GM15510 (cell line): ENCODE measurements at regions not wholly inside any gene's neighbourhood (a gene's known extent, or its start where the extent isn't known, plus 50 kb on each side); places are given as distances from the start of the nearest gene placed in this dataset.
A peak's percentile ranks its signal among the peaks of the same experiment; 100 is the strongest.

ENCODE experiments used
- POLR2A ChIP-seq: IDR thresholded peaks from 3 replicates; pipeline ENCODE4 v1.6.1; 2011; ENCODE audit warnings: borderline replicate concordance; ENCODE audit not compliant: insufficient read length; ENCODE audit errors: extremely low read depth

GRCh38 chr9:129394886-129395279 is 216.8 kb upstream of the IER5L start:
- TF ChIP-seq POLR2A: no peak

GRCh38 chr9:129394061-129394885 is 216.2 kb upstream of the IER5L start:
- TF ChIP-seq POLR2A: no peak

- TF ChIP-seq POLR2A: no peak
These were observed 215.0 kb upstream of the IER5L start for GRCh38 chr9:129393064-129393463.

GRCh38 chr9:129392093-129392541 is 214.1 kb upstream of the IER5L start:
- no peak for TF ChIP-seq POLR2A

- no peak for TF ChIP-seq POLR2A
These were observed 213.2 kb upstream of the IER5L start for GRCh38 chr9:129391221-129391661.

GRCh38 chr9:129390541-129390940 is 212.5 kb upstream of the IER5L start:
- TF ChIP-seq POLR2A: no peak

GRCh38 chr9:129387822-129388221 is 209.8 kb upstream of the IER5L start:
- no peak for TF ChIP-seq POLR2A

DNA sequence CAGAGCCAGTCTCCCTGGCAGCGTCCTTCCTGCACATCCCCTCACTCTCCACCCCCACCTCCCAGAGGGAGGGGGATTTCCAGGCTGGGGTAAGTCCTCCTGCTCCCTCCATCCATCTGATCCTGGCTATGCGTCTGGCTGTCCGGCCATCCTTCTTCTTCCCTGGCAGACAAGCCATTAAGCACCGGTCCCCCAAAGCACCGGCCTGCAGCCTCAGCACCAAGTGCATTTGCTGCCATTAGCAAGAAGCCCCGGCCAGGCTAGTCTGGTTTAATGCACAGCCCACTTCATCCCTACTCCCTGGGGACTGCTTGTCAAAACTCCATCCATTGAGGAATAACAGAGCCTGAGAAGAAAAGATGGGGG is 208.7 kb upstream of the IER5L start:
- no peak for TF ChIP-seq POLR2A

DNA sequence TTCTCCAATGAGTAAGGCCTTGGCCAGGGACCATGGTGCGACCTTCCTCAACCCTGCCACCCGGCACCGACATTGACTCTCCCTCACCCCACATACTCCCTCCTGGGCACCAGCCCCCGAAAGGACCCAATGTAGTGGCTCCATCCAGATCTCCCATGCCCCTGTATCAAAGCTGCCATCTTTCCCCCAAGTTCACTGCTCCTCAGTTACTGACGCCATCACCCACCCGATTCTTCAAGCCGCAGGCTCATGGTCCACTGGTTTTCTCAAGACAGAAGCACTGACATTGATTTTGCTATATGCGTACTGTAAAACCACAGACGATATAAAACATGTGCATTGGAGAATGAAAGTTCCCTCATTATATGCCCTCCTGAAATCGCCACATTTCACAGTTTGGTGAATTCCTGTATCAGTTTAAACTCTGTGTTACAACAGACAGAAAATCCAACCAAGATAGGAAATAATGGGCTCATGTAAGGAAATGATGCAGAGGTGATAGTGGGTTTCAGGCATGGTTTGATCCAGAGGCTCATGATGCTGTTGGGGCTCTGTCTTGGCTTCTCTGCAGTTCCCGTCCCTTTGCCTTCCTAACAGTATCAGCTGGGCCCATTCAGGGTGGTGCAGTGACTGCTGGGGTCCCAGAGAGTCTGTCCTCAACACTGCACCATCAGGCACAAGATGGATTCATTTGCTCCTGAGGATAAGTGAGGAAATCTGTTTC is 207.3 kb upstream of the IER5L start:
- no peak for TF ChIP-seq POLR2A

DNA sequence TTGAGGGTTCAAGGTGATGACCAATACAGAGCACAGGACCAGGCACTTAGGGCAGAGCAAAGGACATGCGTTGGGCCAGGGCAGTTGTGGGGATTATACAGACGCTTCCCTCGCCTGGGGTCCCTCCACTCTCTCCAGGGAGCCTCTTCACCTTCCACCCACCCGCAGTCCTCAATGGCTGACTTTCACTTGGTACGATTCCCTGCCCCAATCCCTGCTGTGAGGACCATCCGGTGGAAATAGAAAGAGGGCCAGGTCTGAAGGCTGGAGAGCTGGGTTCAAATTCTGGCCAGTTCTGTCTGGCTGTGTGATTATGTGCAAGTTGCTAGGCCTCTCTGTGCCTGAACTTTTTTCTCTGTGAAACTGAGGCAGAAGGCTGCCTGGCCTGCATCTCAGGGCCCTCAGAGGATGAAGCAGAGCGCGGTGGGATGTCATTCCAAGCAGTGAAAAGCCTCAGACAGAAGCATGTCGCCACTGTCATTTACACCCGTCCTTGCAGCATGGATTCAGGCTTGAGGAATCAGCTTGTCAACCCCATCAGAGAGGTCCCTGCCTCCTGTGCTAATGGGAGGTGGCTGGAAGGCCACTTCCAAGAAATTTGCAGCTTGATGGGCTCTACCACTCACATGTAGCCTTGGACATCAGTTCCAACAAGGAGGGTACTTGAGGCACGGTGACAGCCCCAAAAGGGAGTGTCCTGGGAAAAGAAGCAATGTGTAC is 206.6 kb upstream of the IER5L start:
- TF ChIP-seq POLR2A: no peak

- peak; percentile 7 for TF ChIP-seq POLR2A
These were observed 205.8 kb upstream of the IER5L start for GRCh38 chr9:129383561-129384490.

- no peak for TF ChIP-seq POLR2A
These were observed 205.0 kb upstream of the IER5L start for GRCh38 chr9:129383019-129383560.

DNA sequence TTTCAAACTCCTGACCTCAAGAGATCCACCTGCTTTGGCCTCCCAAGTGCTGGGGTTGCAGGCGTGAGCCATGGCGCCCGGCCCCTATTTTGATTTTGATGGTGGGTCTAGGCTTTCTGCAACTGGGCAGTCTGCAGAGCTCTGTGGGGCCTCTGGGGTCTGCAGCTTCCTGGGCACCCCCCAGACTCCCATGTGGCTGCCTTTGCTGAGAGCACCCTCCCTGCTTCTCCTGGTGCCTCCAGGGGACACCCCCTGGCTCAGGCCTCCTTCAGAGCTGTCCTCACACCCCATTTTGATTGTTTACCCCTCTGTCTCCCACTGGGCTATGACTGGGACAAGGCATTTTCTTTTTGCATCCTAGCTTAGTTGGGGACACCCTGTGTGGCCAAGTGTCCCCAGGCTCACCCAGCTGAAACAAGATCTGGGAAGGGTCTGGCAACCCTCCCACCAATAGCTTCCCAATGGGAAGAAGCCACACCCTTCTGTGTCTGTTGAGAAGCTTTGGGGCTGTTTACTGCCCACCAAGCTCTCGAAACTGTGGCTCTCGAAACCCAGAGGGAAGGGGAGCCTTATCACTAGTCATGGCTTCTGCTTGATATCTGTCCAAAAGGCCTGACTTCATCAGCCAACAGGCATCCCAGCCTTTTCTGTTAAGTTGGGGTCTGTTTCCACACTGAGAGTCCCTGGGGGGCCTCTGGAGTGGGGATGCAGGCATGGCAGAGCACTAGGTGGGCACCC is 204.4 kb upstream of the IER5L start:
- TF ChIP-seq POLR2A: no peak
